Stimulated activated CD8-positive, alpha-beta memory T cell treated with anti-CD3 and anti-CD28 coated beads, Interleukin-4, amount 100 ng/mL, for 48 hours (primary cell): ENCODE measurements at regions not wholly inside any gene's neighbourhood (a gene's known extent, or its start where the extent isn't known, plus 50 kb on each side); places are given as distances from the start of the nearest gene placed in this dataset.
"Not testable (repeated sequence)": the region's sequence is repeated elsewhere in the genome, so short reads cannot be mapped to it uniquely, and the experiment has no call there.

Source experiments
- DNase-seq: peaks from one replicate; pipeline ENCODE4 v3.0.0-alpha.2; 2020

DNA sequence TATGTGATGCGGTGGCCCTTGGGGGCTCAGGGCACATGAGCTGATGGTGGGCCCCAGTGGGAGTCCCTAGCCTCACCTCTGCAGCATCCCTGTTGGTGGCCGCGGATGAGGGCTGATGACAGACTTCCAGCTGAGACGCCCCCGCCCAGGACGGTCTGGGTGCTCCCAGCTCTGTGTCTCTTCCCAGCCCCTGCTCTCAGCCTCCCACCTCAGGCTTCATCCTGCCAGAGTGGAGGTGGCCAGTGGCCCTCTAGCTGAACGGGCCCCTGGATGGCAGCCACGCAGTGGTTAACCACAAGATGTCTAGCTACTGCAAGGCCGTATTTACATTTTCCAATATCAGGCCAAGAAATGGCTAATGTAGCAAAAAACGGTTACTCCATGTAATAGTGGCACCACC is 205.3 kb upstream of the LINGO1 start:
- DNase-seq = no peak

DNA sequence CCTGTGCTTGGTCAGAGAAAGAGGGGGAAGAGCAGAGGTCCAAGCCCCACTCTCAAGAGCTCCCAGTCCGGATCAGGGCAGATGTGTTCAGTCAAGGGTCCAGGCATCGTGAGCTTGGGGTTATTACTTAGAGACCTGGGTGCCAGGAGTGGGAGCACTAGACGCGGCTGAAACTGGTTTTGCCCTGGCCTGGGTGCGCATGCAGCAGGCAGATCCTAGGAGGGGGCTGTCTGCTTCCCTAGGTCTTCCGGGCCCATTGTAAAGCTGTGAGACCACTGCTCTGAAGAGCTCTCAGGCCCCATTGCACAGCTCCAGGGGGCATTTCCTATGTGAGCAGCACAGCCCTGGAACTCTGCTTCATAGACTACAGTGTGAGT is 204.9 kb upstream of the LINGO1 start:
- DNase-seq = no peak

DNA sequence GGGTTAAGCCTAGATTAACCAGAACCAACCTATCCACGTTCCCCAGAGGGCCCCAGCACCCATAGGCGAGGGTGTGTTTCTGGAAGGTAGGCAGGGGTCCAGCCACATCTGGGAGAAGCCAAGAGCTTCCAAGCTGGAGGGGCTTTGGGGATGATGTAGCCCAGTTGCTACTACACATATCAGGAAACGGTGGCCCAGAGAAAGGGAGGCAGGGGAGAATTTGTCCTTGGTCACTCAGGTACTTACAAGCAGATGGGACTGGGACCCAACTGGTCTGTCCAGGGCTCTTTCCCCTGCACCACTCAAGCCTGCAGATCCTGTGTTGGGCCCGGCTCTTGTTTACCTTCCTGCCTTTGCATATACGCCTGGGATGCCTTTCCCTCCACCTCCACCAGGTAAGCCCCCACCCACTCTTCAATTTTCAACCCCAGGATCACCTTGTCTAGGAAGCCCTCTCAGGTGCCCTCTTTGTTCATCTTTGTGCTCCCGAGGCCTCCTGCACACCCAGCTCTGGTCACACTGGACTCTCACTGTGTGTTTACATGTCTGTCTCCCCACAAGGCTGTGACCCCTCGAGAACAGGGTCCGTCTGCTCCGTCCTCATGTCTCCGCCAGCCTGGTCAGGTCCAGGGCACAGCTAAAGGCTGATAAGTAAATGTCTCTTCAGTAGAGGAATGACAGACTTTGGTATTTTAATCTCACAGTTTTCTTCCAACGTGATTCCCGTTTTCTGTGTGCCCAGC is 204.4 kb upstream of the LINGO1 start:
- no peak for DNase-seq

DNA sequence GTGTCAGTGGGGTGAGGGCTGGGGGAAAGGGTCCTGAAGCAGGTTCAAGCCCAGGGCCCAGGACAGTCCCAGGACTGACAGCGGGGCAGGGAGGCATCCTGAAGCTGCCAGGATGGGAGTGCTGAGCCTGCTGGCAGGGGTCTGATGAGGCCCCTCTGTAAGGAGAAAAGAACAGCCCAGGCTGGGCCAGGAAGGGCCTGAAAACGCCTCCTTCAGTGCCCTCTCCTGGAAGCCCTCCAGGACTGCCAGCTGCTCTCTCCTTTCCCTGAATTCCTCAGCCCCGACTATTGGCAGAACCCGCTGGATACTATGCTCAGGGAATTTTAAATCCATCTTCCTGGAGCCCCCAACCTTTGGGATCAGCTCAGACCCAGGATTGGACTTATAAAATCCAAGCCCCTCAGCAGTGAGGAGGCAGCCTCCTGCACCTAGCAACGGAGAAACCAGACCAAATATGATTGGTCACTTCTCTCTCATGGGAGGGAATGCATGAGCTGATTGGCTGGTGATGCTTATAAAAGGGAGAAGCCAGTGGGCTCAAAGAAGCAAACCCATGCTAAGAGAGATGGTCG is 203.5 kb upstream of the LINGO1 start:
- DNase-seq = no peak

DNA sequence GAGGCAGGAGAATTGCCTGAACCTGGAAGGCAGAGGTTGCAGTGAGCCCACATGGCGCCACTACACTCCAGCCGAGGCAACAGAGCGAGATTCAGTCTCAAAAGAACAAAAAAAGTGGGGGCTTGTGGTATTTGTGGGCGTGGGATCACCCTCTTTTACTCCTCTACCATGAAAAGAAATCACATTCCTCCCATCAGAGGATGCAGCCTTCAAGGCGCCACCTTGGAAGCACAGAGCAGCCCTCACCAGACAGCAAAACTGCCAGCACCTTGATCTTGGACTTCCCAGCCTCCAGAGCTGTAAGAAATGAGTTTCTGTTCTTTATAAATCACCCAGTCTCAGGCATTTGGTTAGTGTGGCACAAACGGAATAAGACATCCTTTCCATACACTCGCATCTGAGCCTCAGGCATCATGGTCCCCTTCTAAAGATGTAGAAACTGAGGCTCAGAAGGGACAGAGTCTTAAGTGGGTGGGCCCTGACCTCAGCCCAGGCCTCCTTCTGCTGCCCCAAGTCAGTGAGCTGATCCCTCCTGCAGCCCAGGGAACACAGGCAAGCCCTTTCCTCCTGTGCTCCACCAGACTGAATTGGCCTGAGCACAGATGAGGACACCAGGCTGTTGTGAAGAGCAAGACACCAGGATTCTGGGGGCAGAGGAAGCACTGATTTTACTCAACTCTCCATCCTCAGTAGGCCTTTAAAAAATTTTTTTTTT is 201.7 kb upstream of the LINGO1 start:
- DNase-seq = no peak

DNA sequence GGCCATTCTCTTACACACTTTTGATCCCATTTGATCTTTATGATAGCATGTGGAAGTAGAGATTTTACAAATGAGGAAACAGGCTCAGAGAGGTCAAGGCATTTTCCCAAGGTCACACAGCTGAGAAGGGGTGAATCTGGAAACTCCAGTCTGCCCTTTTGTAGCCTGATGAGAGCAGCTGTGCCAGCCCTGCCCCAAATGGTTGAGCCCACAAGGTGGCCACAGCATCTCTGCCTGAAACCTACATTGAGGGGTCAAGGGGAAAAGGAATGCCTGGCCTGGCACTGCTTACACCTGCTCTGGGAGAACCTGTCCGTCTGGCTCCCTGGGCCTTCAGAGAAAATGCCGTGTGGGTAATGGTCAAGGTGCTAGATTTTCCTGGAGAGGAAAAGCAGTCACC is 200.2 kb upstream of the LINGO1 start:
- no peak for DNase-seq

DNA sequence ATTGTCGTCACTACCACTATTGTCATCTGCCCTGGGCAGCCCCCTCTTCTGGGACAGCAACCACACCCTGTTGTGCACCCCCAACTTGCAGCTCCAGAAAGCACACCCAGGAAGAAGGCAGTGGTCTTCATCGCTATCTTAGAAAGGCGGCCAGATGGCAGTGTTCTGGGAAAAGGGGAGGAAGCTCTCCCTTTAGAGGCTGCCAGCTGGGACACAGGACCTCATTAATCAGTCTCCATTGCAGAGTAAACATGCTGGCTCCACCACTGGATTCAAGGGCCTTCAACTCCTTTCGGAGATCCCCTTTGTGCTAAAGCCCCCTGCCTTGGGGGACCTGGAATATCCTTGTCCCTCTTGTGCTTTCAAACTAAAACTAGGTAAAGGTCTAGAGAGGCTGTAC is 199.3 kb upstream of the LINGO1 start:
- no peak for DNase-seq

DNA sequence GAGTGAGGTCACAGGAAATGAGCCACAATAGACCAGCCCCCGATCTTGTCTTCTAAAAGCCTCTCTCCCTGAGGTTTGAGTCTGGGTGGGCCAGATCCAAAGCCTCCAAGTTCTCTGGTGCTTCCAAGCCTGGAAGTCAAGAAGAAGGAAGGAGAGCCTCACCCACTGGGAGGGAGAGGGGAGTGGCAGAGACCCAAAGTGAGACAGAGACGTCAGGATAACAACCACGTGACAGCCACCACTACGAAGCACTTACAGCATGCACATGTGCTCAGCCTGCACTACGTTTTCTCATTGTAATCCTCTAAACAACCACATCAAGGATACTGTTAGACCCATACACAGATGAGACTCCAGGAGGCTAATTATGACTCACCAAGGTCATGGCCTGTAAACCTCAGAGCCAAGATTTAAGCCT is 197.3 kb upstream of the LINGO1 start:
- no peak for DNase-seq

DNA sequence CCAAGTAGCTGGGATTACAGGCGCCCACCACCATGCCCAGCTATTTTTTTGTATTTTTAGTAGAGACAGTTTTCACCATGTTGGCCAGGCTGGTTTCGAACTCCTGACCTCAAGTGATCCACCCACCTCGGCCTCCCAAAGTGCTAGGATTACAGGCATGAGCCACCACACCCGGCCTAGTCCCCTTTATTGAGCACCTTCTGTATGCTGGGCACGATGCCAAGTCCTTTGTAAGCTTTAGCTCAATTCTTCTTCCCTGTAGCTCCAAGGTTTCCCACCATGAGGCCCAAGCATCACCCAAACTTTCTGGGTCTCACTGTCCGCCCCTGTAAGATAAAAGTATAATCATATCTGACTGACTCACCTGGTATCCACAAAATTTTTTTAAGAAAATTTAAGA is 196.6 kb upstream of the LINGO1 start:
- not testable (repeated sequence) for DNase-seq

DNA sequence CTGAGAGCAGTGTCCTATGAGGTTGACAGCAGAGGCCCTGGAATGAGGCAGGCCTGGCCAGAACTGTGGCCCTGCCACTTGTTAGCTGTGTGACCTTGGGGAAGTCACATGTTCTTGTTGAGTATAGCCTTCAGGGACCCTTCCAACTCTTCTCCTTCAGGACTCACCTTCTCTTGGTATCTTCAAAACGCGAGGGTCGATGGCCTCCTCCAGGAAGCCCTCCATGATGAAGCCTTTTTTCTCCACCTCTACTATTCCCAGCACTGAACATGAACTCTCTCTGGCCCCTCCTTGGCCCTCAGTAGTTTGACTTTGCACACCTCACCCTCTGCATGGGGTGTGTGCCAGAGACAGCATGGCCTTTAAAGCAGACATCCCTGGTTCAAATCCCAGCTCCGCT is 195.1 kb upstream of the LINGO1 start:
- DNase-seq = no peak

DNA sequence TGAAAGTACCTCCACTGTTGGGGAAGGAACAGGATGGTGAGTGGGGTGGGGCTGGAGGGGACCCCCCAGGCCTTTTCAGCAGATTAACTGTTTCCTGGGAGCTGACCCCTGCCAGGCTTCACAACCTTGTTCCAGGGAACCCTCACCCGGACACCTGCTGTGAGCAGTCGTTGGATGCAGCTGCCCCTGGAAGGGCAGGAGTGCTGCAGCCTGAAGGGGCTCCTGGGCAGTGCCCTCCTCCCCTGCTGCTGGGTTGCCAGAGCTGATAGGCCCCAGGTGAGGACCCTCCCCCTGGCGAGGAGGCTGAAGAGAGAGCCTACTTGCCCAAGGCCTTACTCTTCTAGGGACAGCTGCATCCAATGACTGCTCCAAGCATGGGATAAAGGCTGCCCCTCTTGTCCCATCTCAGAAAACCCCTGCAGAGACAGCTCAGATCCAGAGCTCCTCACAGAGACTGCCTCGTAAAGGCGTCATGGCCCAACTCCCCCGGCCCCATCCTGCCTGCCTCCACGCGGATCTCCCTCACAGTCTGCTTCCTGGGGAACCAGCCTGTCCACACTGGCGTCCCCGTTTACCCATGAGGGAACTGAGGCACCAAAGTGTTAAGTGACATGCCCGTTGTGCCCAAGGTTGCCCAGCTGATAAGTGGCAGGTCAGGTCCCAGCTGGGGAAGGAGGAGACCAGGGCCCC is 193.4 kb upstream of the LINGO1 start:
- DNase-seq = no peak

DNA sequence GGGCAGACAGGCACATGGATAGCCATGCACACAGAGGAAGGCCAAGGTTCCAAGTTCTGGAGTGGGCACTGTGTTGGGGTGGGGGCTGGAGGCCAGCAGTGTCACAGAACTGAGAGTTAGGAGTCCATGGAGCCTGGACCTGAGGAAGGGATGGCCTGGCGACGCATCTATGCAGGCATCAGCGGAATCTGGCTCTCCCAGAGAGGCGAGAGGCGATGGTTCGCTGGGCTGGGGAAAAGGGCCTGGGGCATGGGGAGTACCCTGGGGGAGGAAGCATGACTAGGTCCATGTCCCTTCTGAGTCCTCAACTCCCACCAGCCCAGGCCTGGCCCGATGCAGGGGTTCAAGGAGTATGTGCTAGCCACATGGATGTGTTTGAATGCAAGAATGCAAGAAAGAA is 192.8 kb upstream of the LINGO1 start:
- DNase-seq = no peak

DNA sequence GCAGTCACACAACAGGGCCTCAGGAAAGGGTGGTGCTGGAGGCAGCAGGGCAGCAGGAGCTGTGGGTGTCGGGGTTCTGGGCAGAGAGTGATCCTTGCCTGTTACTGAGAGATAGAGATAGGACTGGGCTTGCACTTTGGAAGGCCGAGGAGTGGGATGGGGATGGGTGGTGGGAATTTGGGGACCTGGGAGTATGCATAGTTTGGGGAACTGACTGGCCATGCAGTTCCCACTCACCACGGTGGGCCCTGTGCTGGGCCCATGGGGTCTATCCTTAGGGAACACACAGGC is 192.5 kb upstream of the LINGO1 start:
- DNase-seq = no peak

DNA sequence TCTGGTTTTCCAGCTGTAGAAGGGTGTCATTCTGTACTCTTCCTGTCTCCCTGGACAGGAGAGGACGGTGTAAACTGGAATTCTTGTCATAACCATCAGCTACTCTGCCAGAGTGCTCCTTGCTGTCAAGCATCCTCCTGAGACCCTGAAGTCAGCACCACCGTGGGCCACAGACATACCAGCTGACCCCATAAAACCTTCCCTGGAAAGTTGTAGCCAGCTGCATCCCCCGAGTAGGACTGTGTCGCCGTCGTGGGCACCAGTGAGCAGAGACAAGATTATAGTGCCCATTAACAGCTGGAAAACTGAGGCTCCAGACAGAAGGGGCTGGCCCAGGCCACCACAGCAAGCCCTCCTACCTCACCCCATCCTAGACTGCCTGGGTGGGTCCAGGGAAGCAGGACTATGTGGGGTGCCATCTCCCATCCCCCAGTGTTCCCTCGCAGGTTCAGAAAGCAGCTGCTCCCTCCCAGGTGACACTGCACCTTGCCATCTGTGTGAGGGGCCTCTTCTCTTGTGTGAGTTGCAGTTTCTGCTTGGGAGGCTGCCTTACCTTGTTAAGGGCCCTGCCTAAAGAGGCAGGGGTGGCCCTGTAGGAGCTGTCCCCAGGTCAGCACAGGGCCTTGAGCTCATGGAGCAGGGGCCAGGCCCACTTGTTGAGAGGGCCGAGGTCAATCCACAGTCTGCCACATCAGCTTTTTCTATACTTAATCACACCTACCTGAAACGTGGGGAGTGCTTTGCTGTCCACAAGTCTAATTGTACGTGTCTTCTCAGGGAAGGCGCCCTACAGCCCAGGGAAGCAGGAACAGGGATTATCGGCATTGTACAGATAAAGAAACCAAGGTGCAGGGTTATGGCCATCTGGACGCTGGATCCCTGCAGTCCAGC is 191.9 kb upstream of the LINGO1 start:
- no peak for DNase-seq

DNA sequence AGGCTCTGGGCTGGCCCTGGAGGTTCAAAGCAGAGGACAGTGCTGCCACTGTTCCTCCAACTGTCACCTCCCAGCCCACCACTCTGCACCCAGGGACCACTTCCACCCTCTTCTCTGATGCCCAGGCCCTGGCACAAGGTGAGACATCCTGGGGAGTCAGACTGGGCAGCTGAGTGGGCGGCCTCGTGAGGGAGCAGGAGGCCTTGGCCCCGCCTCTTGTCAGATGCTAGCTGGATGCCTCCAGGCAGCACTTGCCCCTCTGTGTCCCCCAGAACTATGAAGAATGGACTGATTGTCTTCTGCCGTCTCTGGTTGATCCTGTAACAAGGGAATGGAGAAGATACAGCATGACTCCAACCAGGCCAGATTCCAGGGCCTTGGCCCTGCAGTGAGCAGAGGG is 191.0 kb upstream of the LINGO1 start:
- DNase-seq = no peak

DNA sequence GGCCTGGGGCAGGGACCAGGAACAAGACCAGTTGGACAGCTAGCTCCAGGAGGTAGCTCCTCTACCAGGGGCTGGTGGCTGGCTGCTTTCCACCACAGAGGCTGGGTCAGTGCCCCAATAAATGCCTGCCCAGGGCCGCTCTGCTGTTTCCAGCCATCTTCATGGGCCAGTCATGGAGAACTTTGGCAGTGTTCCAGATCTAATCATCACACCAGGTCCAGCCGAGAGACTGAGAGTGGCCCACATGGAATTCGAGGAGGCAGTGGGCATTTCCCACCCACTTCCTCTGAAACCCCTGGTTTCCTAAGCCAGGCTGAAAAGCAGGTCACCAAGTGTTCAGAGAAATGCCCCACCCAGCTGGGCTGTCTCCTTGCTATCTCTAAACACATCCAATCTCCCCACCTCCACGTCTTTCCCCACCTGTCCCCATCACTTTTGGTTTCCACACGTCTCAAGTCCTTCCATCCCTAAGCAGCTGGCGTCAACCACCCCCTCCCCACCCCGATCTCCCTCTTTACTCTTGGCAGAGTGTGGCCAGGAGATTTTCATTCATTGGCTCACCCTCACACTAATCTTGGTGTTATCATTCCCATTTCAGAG is 190.0 kb upstream of the LINGO1 start:
- no peak for DNase-seq

DNA sequence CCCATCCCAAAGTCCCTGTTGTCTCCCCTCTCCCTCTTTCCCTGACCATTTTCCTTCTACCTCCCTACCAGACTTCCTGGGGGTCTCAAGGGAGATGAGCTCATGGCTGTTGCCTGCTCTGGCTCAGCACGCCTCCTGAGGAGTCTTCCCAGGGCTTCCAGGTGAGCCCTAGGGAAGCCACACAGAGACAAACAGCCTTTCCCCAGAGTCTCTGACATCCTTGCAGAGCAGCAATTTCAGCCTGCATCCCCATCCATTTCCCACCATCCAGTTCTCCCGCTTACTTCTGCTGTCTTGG is 189.2 kb upstream of the LINGO1 start:
- DNase-seq = no peak

DNA sequence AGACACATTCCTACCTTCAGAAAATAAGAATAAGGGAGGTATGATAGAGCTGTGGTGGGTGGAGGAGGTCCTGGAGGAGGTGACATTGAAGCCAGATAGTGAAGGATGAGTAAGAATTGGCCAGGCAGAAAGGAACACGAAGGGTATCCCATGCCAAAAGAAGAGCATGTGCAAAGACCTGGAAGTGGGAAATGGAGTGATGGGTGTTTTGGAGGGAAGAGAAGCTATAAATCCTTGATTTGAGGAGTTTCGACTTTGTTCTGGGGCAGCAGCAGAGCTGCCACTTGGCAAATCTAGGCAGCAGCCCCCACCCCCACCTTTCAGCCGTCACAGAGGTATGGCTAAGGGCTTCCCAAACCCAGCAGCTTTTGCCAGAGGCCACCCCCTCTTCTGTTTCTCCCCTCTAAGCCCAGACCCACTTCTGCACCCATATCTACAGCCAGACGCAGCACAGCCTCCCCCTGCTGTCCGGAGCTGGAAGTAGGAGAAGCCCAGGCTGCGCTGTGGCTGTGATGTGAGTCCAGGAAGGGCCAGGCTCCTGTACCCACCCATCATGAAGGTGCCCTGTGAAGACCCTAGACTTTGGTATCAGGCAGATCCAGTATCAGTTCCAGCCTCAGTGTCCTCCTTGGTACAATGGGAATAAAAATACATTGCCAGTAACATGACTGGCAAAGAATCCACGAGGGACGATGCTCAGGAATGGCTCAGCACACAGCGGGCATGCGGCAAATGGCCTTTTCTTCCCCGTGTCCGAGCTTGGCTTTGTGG is 188.7 kb upstream of the LINGO1 start:
- peak; percentile 68 for DNase-seq

DNA sequence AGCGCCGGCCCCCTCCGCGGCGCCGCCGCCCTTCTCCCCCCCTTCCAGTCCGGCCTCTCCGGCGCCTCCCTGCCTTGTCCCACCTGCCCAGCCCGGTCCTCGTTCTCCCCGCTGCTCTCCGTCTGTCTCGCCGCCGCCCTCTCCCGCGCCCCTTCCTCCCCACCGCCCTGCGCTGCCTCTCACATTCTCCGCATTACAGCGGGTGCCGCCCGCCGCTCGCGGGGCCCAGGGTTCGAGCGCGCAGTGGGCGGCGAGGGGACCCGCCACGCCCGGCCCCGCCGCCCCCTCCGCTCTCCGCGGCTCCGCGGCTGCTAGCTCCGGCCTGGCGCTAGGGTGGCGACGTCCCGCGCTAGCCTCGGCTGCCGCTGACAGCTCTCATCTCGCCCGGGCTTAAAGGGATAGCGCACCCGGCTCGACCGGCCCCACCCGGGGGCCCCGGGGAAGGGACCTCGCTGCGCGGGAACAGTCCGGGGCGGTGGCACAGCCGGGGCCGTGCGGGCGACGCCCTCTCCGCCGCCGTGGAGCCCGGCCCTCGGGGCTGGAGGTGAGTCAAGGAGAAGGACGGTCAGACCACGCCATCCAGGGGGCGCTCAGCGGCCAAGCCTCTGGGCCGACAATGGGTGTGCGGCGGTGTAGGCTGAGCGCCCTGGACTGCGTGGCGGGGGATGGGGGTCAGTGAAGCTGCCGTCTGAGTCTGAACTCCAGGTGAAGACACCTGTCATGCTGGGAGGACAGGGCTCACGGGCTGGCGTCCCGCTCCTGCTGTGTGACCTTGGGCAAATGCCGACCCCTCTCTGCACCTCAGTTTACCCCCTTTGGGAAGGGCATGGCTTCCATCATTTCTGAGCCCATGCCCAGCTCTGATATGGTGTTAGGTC is 187.4 kb upstream of the LINGO1 start:
- no peak for DNase-seq

DNA sequence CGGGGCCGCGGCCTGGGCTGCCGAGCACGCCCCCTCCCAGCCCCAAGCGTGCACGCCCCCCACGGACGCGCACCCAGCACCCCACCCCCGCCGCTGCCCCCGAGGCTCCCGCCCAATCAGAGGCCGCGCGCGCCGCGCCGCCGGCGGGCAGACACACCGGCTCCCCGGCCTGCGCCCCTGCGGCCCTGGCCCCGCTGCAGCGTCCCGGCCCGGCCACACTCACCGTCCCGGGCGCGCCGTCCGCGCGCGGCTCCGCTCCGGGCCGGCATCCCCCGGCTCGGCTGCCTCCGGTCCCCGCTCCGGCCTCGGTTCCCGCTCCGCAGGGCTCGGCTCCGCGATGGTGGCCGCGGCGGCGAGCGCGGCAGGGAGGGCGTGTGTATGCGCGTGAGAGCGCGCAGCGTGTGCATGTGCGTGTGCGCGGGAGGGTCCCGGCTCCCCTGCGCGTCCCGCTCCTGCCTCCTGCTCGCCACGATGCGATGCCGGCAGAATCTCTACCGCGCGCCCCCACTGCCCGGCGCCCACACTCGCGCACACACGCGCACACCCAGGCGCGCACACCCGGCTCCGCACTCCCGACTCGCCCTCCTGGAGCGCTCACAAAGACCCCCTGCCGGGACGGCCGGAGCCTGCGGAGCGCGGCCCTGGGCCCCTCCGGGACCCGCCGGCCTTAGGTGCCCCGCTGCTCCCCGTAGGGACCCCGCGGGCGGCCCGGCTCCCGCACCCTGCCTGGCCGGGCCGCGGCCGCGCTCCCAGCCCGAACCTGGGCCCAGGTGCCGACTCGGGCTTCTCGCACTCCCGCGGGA is 186.5 kb upstream of the LINGO1 start:
- no peak for DNase-seq
